ENCODE measurements at regions not wholly inside any gene's neighbourhood (a gene's known extent, or its start where the extent isn't known, plus 50 kb on each side); places are given as distances from the start of the nearest gene placed in this dataset.

DNA sequence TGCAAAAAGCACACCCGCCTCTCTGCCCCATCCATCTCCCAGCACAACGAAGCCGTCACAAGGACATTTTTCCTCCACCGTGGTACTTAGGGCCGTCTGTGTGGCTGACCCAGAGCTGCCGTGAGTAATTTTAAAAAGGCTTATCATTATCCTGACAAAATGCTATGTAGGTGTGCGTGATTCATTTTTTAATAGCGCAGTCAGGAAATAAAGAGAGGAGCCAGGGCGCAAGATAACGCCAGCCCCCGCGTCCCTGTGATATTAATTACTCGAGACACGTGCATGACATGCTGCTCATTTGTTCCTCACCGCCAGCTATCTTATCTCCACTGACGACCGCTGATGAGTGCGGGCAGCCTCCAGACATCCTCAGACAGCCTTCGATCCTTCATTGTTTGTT, 332.7 kb upstream of the PFKP start:
- Histone ChIP-seq H2BK120ac (ENCODE audit: low read depth, low read length, poor library complexity, severe bottlenecking) (no peak overlapping the region), H2BK5ac (ENCODE audit: insufficient read length, low read length) (no peak overlapping the region), H2BK12ac (ENCODE audit: insufficient read length, low read depth, low read length) (no peak overlapping the region), H4K5ac (ENCODE audit: insufficient read length, low read depth, low read length) (no peak overlapping the region), H3K23me2 (ENCODE audit: insufficient read length, low read depth, low read length, poor library complexity, severe bottlenecking) (no peaks in the 10 kb centered on the region), H4K8ac (replicated peaks; ENCODE audit: insufficient read length, low read depth, low read length) (no peak overlapping the region), H4K20me1 (ENCODE audit: control insufficient read depth, insufficient read depth, insufficient read length) (no peaks in the 10 kb centered on the region), H3K4ac (ENCODE audit: low read depth, low read length) (no peak overlapping the region), H3K14ac (ENCODE audit: insufficient read depth, low read length) (no peak overlapping the region), H3T11ph (ENCODE audit: low read length) (no peak overlapping the region), H3K27ac (ENCODE audit: insufficient read length, low read depth, low read length) (no peak overlapping the region), H2BK15ac (ENCODE audit: low read depth, low read length) (no peak overlapping the region), H3K23ac (ENCODE audit: insufficient read length, low read depth, low read length) (no peak overlapping the region), H3K9me3 (ENCODE audit: control insufficient read depth, low read depth, low read length) (no peaks in the 10 kb centered on the region), H3K9ac (ENCODE audit: extremely low read depth, insufficient read length, low read length) (no peak overlapping the region), H3K4me2 (ENCODE audit: insufficient read depth, insufficient read length, low read length) (no peak overlapping the region), H3K79me1 (ENCODE audit: insufficient read depth, low read depth, low read length, poor library complexity, severe bottlenecking) (no peaks in the 10 kb centered on the region), H2AFZ (ENCODE audit: low read length) (no peak overlapping the region), H4K91ac (ENCODE audit: insufficient read length, low read depth, low read length) (no peak overlapping the region), H3K4me1 (ENCODE audit: insufficient read depth, low read length) (peaks cover 8% of the 10 kb centered on the region; the same call in 1 of the 2 replicates), H3K56ac (ENCODE audit: insufficient read length, low read depth, low read length) (no peak overlapping the region), H3K79me2 (ENCODE audit: insufficient read depth, low read length) (no peaks in the 10 kb centered on the region), H2AK5ac (ENCODE audit: insufficient read length, low read length) (no peak overlapping the region), H3K27me3 (ENCODE audit: insufficient read depth, low read length) (no peaks in the 10 kb centered on the region), H3K18ac (ENCODE audit: insufficient read length, low read depth, low read length) (no peak overlapping the region), H2BK20ac (ENCODE audit: low read depth, low read length, poor library complexity, severe bottlenecking) (no peak overlapping the region)
- no CpG with 5 or more reads among the region's 19 CpGs for WGBS (ENCODE audit: extremely low coverage, insufficient read length, low lambda C conversion rate)
- DNase-seq, result no peak
- Mint-ChIP-seq H3K36me3 (ENCODE audit: insufficient read depth in 1 of 3, low read depth in 3 of 3) (no peaks in the 10 kb centered on the region), H3K27ac (no peak overlapping the region; a peak in 1 of 7 replicates), H3K27me3 (ENCODE audit: low read depth) (no peaks in the 10 kb centered on the region; the same call in 1 of the 2 replicates), H3K9me3 (peaks cover 0 to 3% of the 10 kb centered on the region in 2 experiments; a peak in 1 of 5 replicates), H3K4me1 (peaks cover 6 to 9% of the 10 kb centered on the region in 2 experiments), H3K4me3 (no peak overlapping the region)
- TF ChIP-seq, protein P1, sequence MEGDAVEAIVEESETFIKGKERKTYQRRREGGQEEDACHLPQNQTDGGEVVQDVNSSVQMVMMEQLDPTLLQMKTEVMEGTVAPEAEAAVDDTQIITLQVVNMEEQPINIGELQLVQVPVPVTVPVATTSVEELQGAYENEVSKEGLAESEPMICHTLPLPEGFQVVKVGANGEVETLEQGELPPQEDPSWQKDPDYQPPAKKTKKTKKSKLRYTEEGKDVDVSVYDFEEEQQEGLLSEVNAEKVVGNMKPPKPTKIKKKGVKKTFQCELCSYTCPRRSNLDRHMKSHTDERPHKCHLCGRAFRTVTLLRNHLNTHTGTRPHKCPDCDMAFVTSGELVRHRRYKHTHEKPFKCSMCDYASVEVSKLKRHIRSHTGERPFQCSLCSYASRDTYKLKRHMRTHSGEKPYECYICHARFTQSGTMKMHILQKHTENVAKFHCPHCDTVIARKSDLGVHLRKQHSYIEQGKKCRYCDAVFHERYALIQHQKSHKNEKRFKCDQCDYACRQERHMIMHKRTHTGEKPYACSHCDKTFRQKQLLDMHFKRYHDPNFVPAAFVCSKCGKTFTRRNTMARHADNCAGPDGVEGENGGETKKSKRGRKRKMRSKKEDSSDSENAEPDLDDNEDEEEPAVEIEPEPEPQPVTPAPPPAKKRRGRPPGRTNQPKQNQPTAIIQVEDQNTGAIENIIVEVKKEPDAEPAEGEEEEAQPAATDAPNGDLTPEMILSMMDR (conservative IDR thresholded peaks at IDR 0.05), result no peak
